ENCODE measurements at regions not wholly inside any gene's neighbourhood (a gene's known extent, or its start where the extent isn't known, plus 50 kb on each side); places are given as distances from the start of the nearest gene placed in this dataset.

- Histone ChIP-seq H3K36me3 (no peaks in the 10 kb centered on the region), H3K4me1 (peaks cover 25 to 53% (median 49%) of the 10 kb centered on the region in 4 donors), H3K27me3 (peaks cover 0 to 66% (median 9%) of the 10 kb centered on the region in 4 donors), H3K4me3 (no peak overlapping the region), H3K9me3 (no peaks in the 10 kb centered on the region), H3K27ac (replicated peaks in 1 of 4) (no peak overlapping the region)
- WGBS = 58% methylated on average over 11 of the region's 11 CpGs
- intact Hi-C loops (cut with DNase I) = no loop called here
- peak; percentile 29 for DNase-seq (ENCODE audit: extremely low spot score)
- no peak for TF ChIP-seq EP300 (IDR thresholded peaks at IDR 0.05)
- no peak for TF ChIP-seq POLR2A (IDR thresholded peaks at IDR 0.05; ENCODE audit: low read depth)
- TF ChIP-seq POLR2AphosphoS5 (IDR thresholded peaks at IDR 0.05) = no peak
- TF ChIP-seq, protein P1, sequence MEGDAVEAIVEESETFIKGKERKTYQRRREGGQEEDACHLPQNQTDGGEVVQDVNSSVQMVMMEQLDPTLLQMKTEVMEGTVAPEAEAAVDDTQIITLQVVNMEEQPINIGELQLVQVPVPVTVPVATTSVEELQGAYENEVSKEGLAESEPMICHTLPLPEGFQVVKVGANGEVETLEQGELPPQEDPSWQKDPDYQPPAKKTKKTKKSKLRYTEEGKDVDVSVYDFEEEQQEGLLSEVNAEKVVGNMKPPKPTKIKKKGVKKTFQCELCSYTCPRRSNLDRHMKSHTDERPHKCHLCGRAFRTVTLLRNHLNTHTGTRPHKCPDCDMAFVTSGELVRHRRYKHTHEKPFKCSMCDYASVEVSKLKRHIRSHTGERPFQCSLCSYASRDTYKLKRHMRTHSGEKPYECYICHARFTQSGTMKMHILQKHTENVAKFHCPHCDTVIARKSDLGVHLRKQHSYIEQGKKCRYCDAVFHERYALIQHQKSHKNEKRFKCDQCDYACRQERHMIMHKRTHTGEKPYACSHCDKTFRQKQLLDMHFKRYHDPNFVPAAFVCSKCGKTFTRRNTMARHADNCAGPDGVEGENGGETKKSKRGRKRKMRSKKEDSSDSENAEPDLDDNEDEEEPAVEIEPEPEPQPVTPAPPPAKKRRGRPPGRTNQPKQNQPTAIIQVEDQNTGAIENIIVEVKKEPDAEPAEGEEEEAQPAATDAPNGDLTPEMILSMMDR (IDR thresholded peaks at IDR 0.05) = no peak
Observed at GRCh38 chr6:166010136-166010960, 157.3 kb downstream of the TBXT start.

DNA sequence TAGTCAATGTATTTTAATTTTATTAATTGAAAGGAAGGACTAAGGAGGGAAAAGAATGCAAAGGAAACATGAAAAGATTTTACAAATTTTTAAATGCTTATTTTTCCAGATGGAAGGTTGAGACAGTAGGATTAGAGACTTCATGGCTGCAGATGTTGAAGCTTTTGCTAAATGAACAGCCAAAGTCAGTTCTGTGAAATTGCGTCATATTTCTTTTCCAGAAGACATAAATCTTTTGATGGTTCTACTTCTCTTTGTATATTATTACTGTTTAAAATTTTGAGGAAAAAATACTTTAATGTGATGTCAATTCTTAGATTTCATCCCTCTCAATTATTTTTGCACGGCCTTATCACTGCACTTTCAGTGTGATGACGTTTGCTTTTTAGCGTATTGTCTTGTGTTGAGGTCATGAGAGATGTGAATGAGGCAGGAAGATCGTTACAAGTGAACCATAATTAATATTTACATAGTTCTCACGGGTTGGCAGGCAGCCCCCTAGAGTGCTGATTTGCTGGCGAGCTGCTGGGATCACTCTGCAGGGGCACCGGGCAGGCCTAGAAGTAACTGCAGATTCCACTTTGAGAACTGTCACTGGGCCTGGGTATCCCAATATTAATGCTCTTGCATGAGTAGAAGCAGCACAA is 158.1 kb downstream of the TBXT start:
- no peaks in the 10 kb centered on the region for H3K36me3 ChIP-seq
- peak overlapping the region; percentile 43 to 52 (median 46) for H3K4me3 ChIP-seq
- H3K27ac ChIP-seq (replicated peaks in 1 of 4) = no peak overlapping the region
- H3K4me1 ChIP-seq = peaks cover 25 to 56% (median 53%) of the 10 kb centered on the region in 4 donors
- WGBS = 65% methylated on average over 8 of the region's 8 CpGs
- TF ChIP-seq POLR2AphosphoS5 (IDR thresholded peaks at IDR 0.05) = no peak
- no peak for TF ChIP-seq EP300 (IDR thresholded peaks at IDR 0.05)
- TF ChIP-seq, protein P1 (IDR thresholded peaks at IDR 0.05) = no peak
- TF ChIP-seq POLR2A (IDR thresholded peaks at IDR 0.05; ENCODE audit: low read depth) = no peak
- no peaks in the 10 kb centered on the region for H3K9me3 ChIP-seq
- DNase-seq (ENCODE audit: extremely low spot score) = peak; percentile 53
- intact Hi-C loops (cut with DNase I) = no loop called here
- H3K27me3 ChIP-seq = peaks cover 0 to 69% (median 9%) of the 10 kb centered on the region in 4 donors

DNA sequence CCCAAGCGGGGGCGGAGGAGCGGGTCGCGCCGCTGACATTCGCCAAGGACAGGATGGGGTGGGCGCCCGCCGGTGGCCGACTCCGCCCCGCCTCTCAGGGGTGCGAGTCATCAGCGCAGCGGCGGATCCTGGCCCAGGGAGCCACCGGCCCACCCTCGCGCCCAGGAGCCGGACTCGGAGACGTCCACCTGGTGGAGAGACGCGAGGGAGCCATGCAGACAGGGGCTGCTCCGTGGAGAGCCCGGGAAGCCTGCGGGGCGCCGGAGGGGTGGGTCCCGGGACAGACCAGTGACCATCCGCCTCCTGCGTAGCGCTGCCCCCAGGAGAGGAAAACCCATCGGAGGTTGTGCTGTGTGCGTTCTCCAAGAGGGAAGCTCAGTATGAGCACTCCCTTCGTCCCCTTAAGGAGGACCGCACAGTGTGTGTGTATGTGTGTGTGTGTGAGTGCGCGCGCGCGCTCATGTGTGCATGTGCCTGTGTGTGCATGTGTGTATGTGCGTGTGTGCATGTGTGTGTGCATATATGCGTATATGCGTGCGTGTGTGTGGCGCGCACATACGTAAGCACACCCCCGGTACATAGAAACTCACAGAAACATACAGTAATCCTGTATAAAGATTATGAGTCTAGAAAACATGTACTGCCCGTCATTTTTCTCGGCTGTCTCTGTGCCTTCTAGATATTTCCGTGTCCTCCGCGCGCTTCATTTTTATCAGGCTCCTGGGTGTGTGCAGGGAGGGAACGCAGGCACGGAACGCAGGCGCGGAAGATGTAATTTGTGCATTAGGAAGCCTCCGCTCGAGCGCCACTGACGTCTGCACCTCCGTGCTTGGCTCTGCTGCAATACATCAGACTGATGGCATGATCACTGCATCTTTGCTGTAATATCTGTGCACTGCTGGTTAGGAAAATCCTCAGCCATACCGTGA is 158.9 kb downstream of the TBXT start:
- intact Hi-C loops (cut with DNase I) = no loop called here
- 2% methylated on average over 26 of the region's 68 CpGs for WGBS

More for the DNA sequence above, 158.9 kb downstream of the TBXT start:
- TF ChIP-seq POLR2AphosphoS5 (IDR thresholded peaks at IDR 0.05) = peak in 1 of 2 donors; percentile 23
- TF ChIP-seq, protein P1 (IDR thresholded peaks at IDR 0.05) = peak in 1 of 3 experiments; percentile 12
- no peak for TF ChIP-seq EP300 (IDR thresholded peaks at IDR 0.05)
- Histone ChIP-seq H3K27ac (replicated peaks in 1 of 4) (no peak overlapping the region), H3K4me1 (peaks cover 25 to 56% (median 53%) of the 10 kb centered on the region in 4 donors), H3K4me3 (peak overlapping the region; percentile 43 to 52 (median 46)), H3K27me3 (peaks cover 0 to 69% (median 9%) of the 10 kb centered on the region in 4 donors), H3K36me3 (no peaks in the 10 kb centered on the region), H3K9me3 (no peaks in the 10 kb centered on the region)
- DNase-seq (ENCODE audit: extremely low spot score) = peak; percentile 89

Data from esophagus muscularis mucosa (tissue), 4 donors.